Endothelial cell of umbilical vein (primary cell): ENCODE measurements at regions not wholly inside any gene's neighbourhood (a gene's known extent, or its start where the extent isn't known, plus 50 kb on each side); places are given as distances from the start of the nearest gene placed in this dataset.

ENCODE experiments used
- BruUV-seq: library from RNA; stranded (reverse); fragments of 400-500 nt; replicated peaks from 2 replicates; lab custom pipeline; 2021; lab: Mats Ljungman, UMichigan
- CTCF ChIA-PET: fragments of 300-600, 350-600 bp; sonication (Branson Sonifier 250); formaldehyde crosslinking; loops from one replicate; lab custom pipeline; 2021; ENCODE audit warnings: antibody characterized with exemption, inconsistent platforms; lab: Charles Lee
- POLR2A ChIA-PET: fragments of 300-600, 350-600 bp; sonication (Branson Sonifier 250); formaldehyde crosslinking; loops from one replicate; lab custom pipeline; 2021; ENCODE audit warnings: antibody characterized with exemption, inconsistent platforms; lab: Charles Lee
- DNase-seq: peaks from one replicate; pipeline ENCODE4 v3.0.0-alpha.2; 2011; ENCODE audit warnings: low read depth, low spot score
- FAIRE-seq: peaks from 2 replicates; lab custom pipeline; 2011; peaks lifted over from hg19 to GRCh38; lab: Jason Lieb, UNC
- H2AFZ ChIP-seq: 2 replicates; pipeline ENCODE4 v1.6.0; 2012; ENCODE audit warnings: low read depth, low read length, control low read depth, inconsistent platforms
- H3K27ac ChIP-seq: 2 replicates; pipeline ENCODE4 v1.5.1; 2011; ENCODE audit warnings: low read depth, mild to moderate bottlenecking, control low read depth, low read length, moderate library complexity; ENCODE audit not compliant: insufficient read depth
- H3K27me3 ChIP-seq, 2 experiments: 2 replicates each; pipeline versions ENCODE4 v1.6.0 to v1.6.1; 2011; ENCODE audit warnings: low read length in 2 of 2, mixed read lengths in 1 of 2; ENCODE audit not compliant: control insufficient read depth in 2 of 2, insufficient read depth in 2 of 2
- H3K36me3 ChIP-seq, 2 experiments: 2 replicates in 1 of 2; 3 replicates in 1 of 2; pipeline ENCODE4 v1.5.1; 2011; ENCODE audit warnings: low read length in 2 of 2, mild to moderate bottlenecking in 1 of 2, moderate library complexity in 1 of 2; ENCODE audit not compliant: control insufficient read depth in 2 of 2, insufficient read depth in 2 of 2; ENCODE audit errors: extremely low read depth in 1 of 2
- H3K4me1 ChIP-seq: 3 replicates; pipeline ENCODE4 v1.5.1; 2011; ENCODE audit warnings: mild to moderate bottlenecking, low read length; ENCODE audit not compliant: control insufficient read depth, insufficient read depth; ENCODE audit errors: extremely low read depth
- H3K4me2 ChIP-seq: 2 replicates; pipeline ENCODE4 v1.6.1; 2011; ENCODE audit warnings: low read length, control low read depth, mixed read lengths; ENCODE audit not compliant: insufficient read depth
- H3K4me3 ChIP-seq, 3 experiments: fragments of 200-600 bp in 1 of 3; sonication (generic), shearing (Covaris generic) in 1 of 3; replicated peaks in 1 of 3; 2 replicates each; pipeline ENCODE4 v1.5.1; 2011 to 2016; ENCODE audit warnings: control low read depth in 3 of 3, low read length in 3 of 3, mild to moderate bottlenecking in 2 of 3, inconsistent platforms in 1 of 3, low read depth in 1 of 3, moderate library complexity in 1 of 3; ENCODE audit not compliant: insufficient read depth in 1 of 3
- H3K79me2 ChIP-seq: 2 replicates; pipeline ENCODE4 v1.6.0; 2012; ENCODE audit warnings: low read length, inconsistent platforms; ENCODE audit not compliant: control insufficient read depth, insufficient read depth
- H3K9ac ChIP-seq: replicated peaks from 2 replicates; pipeline ENCODE3; 2011; ENCODE audit warnings: low read length, control low read depth; ENCODE audit not compliant: insufficient read depth; ENCODE audit errors: extremely low read depth
- H3K9me1 ChIP-seq: replicated peaks from 3 replicates; pipeline ENCODE4 v1.6.0; 2011; ENCODE audit warnings: mild to moderate bottlenecking, low read length; ENCODE audit not compliant: control insufficient read depth, insufficient read depth; ENCODE audit errors: extremely low read depth
- H3K9me3 ChIP-seq: replicated peaks from 2 replicates; pipeline ENCODE4 v1.5.1; 2012; ENCODE audit warnings: low read length, inconsistent platforms; ENCODE audit not compliant: control insufficient read depth, insufficient read depth
- H4K20me1 ChIP-seq: replicated peaks from 2 replicates; pipeline ENCODE3; 2011; ENCODE audit warnings: mild to moderate bottlenecking, low read length; ENCODE audit not compliant: control insufficient read depth, insufficient read depth; ENCODE audit errors: extremely low read depth
- EZH2 ChIP-seq: IDR thresholded peaks from 2 replicates; pipeline ENCODE4 v1.6.1; 2012; ENCODE audit warnings: borderline replicate concordance, low read depth, mild to moderate bottlenecking, moderate library complexity, low read length, inconsistent platforms; ENCODE audit not compliant: severe bottlenecking
- FOS ChIP-seq: IDR thresholded peaks from 2 replicates; pipeline ENCODE4 v1.6.1; 2011; ENCODE audit warnings: mild to moderate bottlenecking, low read length, moderate library complexity, borderline replicate concordance; ENCODE audit not compliant: insufficient read depth
- GATA2 ChIP-seq: IDR thresholded peaks from 2 replicates; pipeline ENCODE4 v1.7.0; 2011; ENCODE audit warnings: low read depth, mild to moderate bottlenecking, moderate library complexity, mixed read lengths, low read length; ENCODE audit not compliant: insufficient read length, insufficient read depth
- JUN ChIP-seq: IDR thresholded peaks from 2 replicates; pipeline ENCODE4 v1.6.1; 2011; ENCODE audit warnings: borderline replicate concordance, low read depth; ENCODE audit not compliant: insufficient read length, insufficient read depth
- MYC ChIP-seq: IDR thresholded peaks from one replicate; pipeline ENCODE4 v1.6.1; 2011; ENCODE audit warnings: mild to moderate bottlenecking, low read depth, low read length
- POLR2A ChIP-seq: IDR thresholded peaks from 2 replicates; pipeline ENCODE4 v1.6.1; 2012; ENCODE audit warnings: low read depth, mild to moderate bottlenecking, control low read depth, low read length
- POLR2AphosphoS5 ChIP-seq: IDR thresholded peaks from 2 replicates; pipeline ENCODE4 v1.6.1; 2012; ENCODE audit warnings: low read depth, mild to moderate bottlenecking, control low read depth, low read length, moderate library complexity; ENCODE audit not compliant: insufficient read depth
- dilution Hi-C: fragments of 300-500 bp; cut with MboI; formaldehyde crosslinking; loops from one replicate; pipeline ENCODE4 v1.15.0; 2019; ENCODE audit warnings: low sequenced_read_pairs; ENCODE audit not compliant: extremely low pct_ligation_motif_present
- intact Hi-C: fragments of 100-400 bp; cut with micrococcal nuclease; formaldehyde crosslinking; loops from one replicate; pipeline ENCODE4 v1.10.0; 2022
- TF ChIP-seq, protein P1 (sequence below): IDR thresholded peaks from 2 replicates; pipeline ENCODE4 v1.6.1; 2011; ENCODE audit not compliant: insufficient read depth, insufficient read length
- TF ChIP-seq, protein P2 (sequence below), 2 donors: IDR thresholded peaks; 1 replicate in 1 of 2; 2 replicates in 1 of 2; pipeline ENCODE4 v1.5.1; 2011; ENCODE audit warnings: low read length in 2 of 2, mild to moderate bottlenecking in 2 of 2, moderate library complexity in 2 of 2, control low read depth in 1 of 2, inconsistent platforms in 1 of 2, low read depth in 1 of 2; ENCODE audit not compliant: insufficient read depth in 1 of 2; ENCODE audit errors: extremely low read depth in 1 of 2

DNA sequence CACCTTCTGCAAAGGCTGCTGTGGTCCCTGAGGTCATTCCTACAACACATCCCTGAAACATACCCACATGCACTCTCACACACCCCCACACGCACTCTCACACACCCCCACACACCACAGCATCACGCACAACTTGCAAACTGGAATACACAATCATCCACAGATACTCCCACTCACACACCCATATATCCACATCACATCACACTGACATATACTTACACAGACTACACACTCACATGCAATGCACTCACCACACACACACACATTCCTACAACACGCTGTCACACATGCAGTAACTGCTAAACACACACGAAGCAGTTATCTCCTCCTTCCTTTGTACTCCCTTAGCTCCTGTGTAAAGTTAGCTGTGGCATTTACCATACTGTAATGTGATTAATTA, 57.1 kb upstream of the PKDCC start:
- Histone ChIP-seq H3K27me3 (peaks cover 0 to 7% of the 10 kb centered on the region in 2 experiments), H3K79me2 (no peaks in the 10 kb centered on the region), H4K20me1 (no peaks in the 10 kb centered on the region), H2AFZ (no peak overlapping the region), H3K36me3 (no peaks in the 10 kb centered on the region), H3K9me3 (no peaks in the 10 kb centered on the region), H3K4me1 (no peaks in the 10 kb centered on the region), H3K27ac (no peak overlapping the region), H3K9ac (no peak overlapping the region), H3K4me2 (no peak overlapping the region), H3K4me3 (no peak overlapping the region), H3K9me1 (no peaks in the 10 kb centered on the region)
- intact Hi-C loops (no loop called here), dilution Hi-C loops (no loop called here)
- FAIRE-seq (no peak), DNase-seq (no peak)
- no TSS peak for BruUV-seq
- ChIA-PET CTCF (interaction anchor here (1.7 kb wide), 1 partner anchor 121 kb away, joined by 3 read pairs; no protein-coding TSS in a partner anchor), POLR2A (no interaction called here)
- no peak for TF ChIP-seq JUN
- TF ChIP-seq GATA2 = no peak
- TF ChIP-seq, protein P1, sequence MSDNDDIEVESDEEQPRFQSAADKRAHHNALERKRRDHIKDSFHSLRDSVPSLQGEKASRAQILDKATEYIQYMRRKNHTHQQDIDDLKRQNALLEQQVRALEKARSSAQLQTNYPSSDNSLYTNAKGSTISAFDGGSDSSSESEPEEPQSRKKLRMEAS = no peak
- TF ChIP-seq, protein P2, sequence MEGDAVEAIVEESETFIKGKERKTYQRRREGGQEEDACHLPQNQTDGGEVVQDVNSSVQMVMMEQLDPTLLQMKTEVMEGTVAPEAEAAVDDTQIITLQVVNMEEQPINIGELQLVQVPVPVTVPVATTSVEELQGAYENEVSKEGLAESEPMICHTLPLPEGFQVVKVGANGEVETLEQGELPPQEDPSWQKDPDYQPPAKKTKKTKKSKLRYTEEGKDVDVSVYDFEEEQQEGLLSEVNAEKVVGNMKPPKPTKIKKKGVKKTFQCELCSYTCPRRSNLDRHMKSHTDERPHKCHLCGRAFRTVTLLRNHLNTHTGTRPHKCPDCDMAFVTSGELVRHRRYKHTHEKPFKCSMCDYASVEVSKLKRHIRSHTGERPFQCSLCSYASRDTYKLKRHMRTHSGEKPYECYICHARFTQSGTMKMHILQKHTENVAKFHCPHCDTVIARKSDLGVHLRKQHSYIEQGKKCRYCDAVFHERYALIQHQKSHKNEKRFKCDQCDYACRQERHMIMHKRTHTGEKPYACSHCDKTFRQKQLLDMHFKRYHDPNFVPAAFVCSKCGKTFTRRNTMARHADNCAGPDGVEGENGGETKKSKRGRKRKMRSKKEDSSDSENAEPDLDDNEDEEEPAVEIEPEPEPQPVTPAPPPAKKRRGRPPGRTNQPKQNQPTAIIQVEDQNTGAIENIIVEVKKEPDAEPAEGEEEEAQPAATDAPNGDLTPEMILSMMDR (IDR thresholded peaks at IDR 0.05; ENCODE audit: extremely low read depth in 1 of 2, insufficient read depth in 1 of 2, low read depth in 1 of 2, low read length in 2 of 2) = no peak
- TF ChIP-seq POLR2AphosphoS5 = no peak
- no peak for TF ChIP-seq MYC
- TF ChIP-seq FOS = no peak
- TF ChIP-seq POLR2A = no peak
- no peak for TF ChIP-seq EZH2
